Neural progenitor cell (in vitro differentiated cells): ENCODE measurements at regions not wholly inside any gene's neighbourhood (a gene's known extent, or its start where the extent isn't known, plus 50 kb on each side); places are given as distances from the start of the nearest gene placed in this dataset.

Source experiments
- CTCF ChIP-seq: fragments of 200-600 bp; sonication (generic); IDR thresholded peaks from 2 replicates; pipeline ENCODE4 v1.5.1; 2017; ENCODE audit warnings: antibody characterized with exemption, mild to moderate bottlenecking
- EZH2 ChIP-seq: fragments of 200-600 bp; sonication (generic); IDR thresholded peaks from 2 replicates; pipeline ENCODE4 v1.6.1; 2017; ENCODE audit warnings: antibody characterized with exemption, mild to moderate bottlenecking, moderate library complexity

- no peak for TF ChIP-seq CTCF
- TF ChIP-seq EZH2: no peak
Observed at GRCh38 chr14:81684696-81685095, 151.0 kb upstream of the SEL1L start.
